A549 (cell line): ENCODE measurements at regions not wholly inside any gene's neighbourhood (a gene's known extent, or its start where the extent isn't known, plus 50 kb on each side); places are given as distances from the start of the nearest gene placed in this dataset.

ENCODE experiments used
- ATAC-seq, 2 experiments: fragments of 200-7000 bp in 1 of 2; fragments of >200 bp in 1 of 2; cut with Nextera tagmentation in 1 of 2; cut with Tn5 transposase in 1 of 2; 3 replicates each; pipeline versions ENCODE4 v1.8.0 to v1.9.1; 2018 to 2020; ENCODE audit warnings: mild to moderate bottlenecking in 1 of 2, moderate library complexity in 1 of 2
- CTCF ChIA-PET: fragments of 300-600 bp; sonication (Branson Sonifier 250); formaldehyde crosslinking; extraction: SDS; loops from one replicate; lab custom pipeline; 2021; ENCODE audit warnings: antibody characterized with exemption, inconsistent platforms; lab: Yijun Ruan, JAX
- POLR2A ChIA-PET: fragments of 350-600 bp; formaldehyde crosslinking; extraction: SDS; loops from one replicate; lab custom pipeline; 2021; ENCODE audit warnings: antibody characterized with exemption, inconsistent platforms; lab: Yijun Ruan, JAX
- DNase-seq, 2 experiments: peaks; one replicate each; pipeline versions ENCODE4 v3.0.0 to v3.0.0-alpha.2; 2011 to 2016; ENCODE audit warnings: low read depth in 1 of 2, low spot score in 1 of 2
- FAIRE-seq: peaks from 2 replicates; lab custom pipeline; 2011; peaks lifted over from hg19 to GRCh38; lab: Jason Lieb, UNC
- H3K27ac ChIP-seq, 2 experiments: fragments of >200 bp; sonication (Bioruptor Twin); formaldehyde crosslinking; 3 replicates each; pipeline ENCODE4 v1.5.1; 2016 to 2017
- H3K4me1 ChIP-seq: fragments of >200 bp; sonication (Bioruptor Twin); formaldehyde crosslinking; 3 replicates; pipeline ENCODE4 v1.6.1; 2016
- H3K4me2 ChIP-seq: fragments of >200 bp; sonication (Bioruptor Twin); formaldehyde crosslinking; 3 replicates; pipeline ENCODE4 v1.6.1; 2016
- H3K4me3 ChIP-seq: fragments of >200 bp; sonication (Bioruptor Twin); formaldehyde crosslinking; 3 replicates; pipeline ENCODE4 v1.5.1; 2016
- H3K9me3 ChIP-seq: fragments of >200 bp; sonication (Bioruptor Twin); formaldehyde crosslinking; 3 replicates; pipeline ENCODE4 v1.6.1; 2016
- CBX8 ChIP-seq: fragments of 200-600 bp; sonication (generic); IDR thresholded peaks from 2 replicates; pipeline ENCODE4 v1.6.1; 2016
- CHD2 ChIP-seq: fragments of 150-350 bp; IDR thresholded peaks from 2 replicates; pipeline ENCODE4 v1.6.1; 2014; ENCODE audit warnings: low read length; ENCODE audit not compliant: partially characterized antibody
- E2F6 ChIP-seq: IDR thresholded peaks from 2 replicates; pipeline ENCODE4 v1.6.1; 2012; ENCODE audit warnings: low read depth, borderline replicate concordance
- JUN ChIP-seq, 2 experiments: fragments of >200 bp; sonication (Bioruptor Twin); formaldehyde crosslinking; IDR thresholded peaks; 2 replicates in 1 of 2; 3 replicates in 1 of 2; pipeline ENCODE4 v1.6.1; 2016 to 2017
- MAZ ChIP-seq: fragments of 150-350 bp; IDR thresholded peaks from 2 replicates; pipeline ENCODE4 v1.6.1; 2014; ENCODE audit warnings: antibody characterized with exemption, low read depth, low read length, borderline replicate concordance
- MYC ChIP-seq: IDR thresholded peaks from 2 replicates; pipeline ENCODE4 v1.6.1; 2012; ENCODE audit warnings: mild to moderate bottlenecking, inconsistent platforms, low read length, improper control_type of control experiment, borderline replicate concordance
- NFE2L2 ChIP-seq: fragments of 150-350 bp; conservative IDR thresholded peaks from 2 replicates; pipeline ENCODE4 v1.6.1; 2014; ENCODE audit warnings: low read length
- POLR2A ChIP-seq: IDR thresholded peaks from 2 replicates; pipeline ENCODE4 v1.6.1; 2012; ENCODE audit warnings: mild to moderate bottlenecking, low read length
- RARB ChIP-seq: fragments of 250-450 bp; sonication (Bioruptor Pico); IDR thresholded peaks from 2 replicates; pipeline ENCODE4 v1.8.0; 2021; ENCODE audit warnings: mild to moderate bottlenecking, moderate library complexity
- REST ChIP-seq: fragments of 200-600 bp; sonication (generic); IDR thresholded peaks from 2 replicates; pipeline ENCODE4 v1.6.1; 2016; ENCODE audit warnings: antibody characterized with exemption, mild to moderate bottlenecking, moderate library complexity
- RNF2 ChIP-seq: fragments of 200-600 bp; sonication (generic); IDR thresholded peaks from 2 replicates; pipeline ENCODE4 v1.6.1; 2016; ENCODE audit warnings: low read depth, mild to moderate bottlenecking, antibody characterized with exemption, moderate library complexity, borderline replicate concordance
- TP53 ChIP-seq: fragments of 250-450 bp; sonication (Bioruptor Pico); IDR thresholded peaks from 2 replicates; pipeline ENCODE4 v1.5.0; 2021; ENCODE audit warnings: mild to moderate bottlenecking, moderate library complexity
- ZC3H11A ChIP-seq: fragments of 450-650 bp; IDR thresholded peaks from 2 replicates; pipeline ENCODE4 v1.6.1; 2014; ENCODE audit warnings: antibody characterized with exemption, mild to moderate bottlenecking
- WGBS: methylation state at CpG from one replicate; pipeline ENCODE4 v1.1.6; 2017; ENCODE audit errors: missing lambda C conversion rate; 5-methylcytosine and 5-hydroxymethylcytosine counted together

GRCh38 chr6:138563650-138564049, 64.4 kb upstream of the NHSL1 start (continued):
- no peak for TF ChIP-seq CHD2

GRCh38 chr6:138564170-138564721, 65.0 kb upstream of the NHSL1 start:
- ATAC-seq (no peak), DNase-seq (no peak), FAIRE-seq (no peak)
- no peak overlapping the region for H3K27ac ChIP-seq
- H3K9me3 ChIP-seq: no peaks in the 10 kb centered on the region
- no peak overlapping the region for H3K4me3 ChIP-seq
- no peak overlapping the region for H3K4me2 ChIP-seq
- 75% methylated on average over 5 of the region's 5 CpGs for WGBS
- H3K4me1 ChIP-seq: no peaks in the 10 kb centered on the region
- CTCF ChIA-PET: interaction anchor here (0.7 to 1.7 kb wide), 3 partner anchors 19 to 136 kb away, joined by 3 read pairs; no protein-coding TSS in a partner anchor
- no peak for TF ChIP-seq RARB (CRISPR knock-in tag)
- no peak for TF ChIP-seq REST
- POLR2A ChIA-PET: no interaction called here

GRCh38 chr6:138567052-138567451, 67.8 kb upstream of the NHSL1 start:
- no peaks in the 10 kb centered on the region for H3K4me1 ChIP-seq
- no peak for DNase-seq
- no peak for TF ChIP-seq JUN (IDR thresholded peaks at IDR 0.05)
- TF ChIP-seq, all 56 proteins: peak for 0
- ChIA-PET POLR2A (no interaction called here), CTCF (interaction anchor here (0.6 to 1.0 kb wide), 2 partner anchors 200 to 451 kb away, joined by 3 read pairs; no protein-coding TSS in a partner anchor)
- H3K4me2 ChIP-seq: no peak overlapping the region
- 87% methylated on average over 8 of the region's 9 CpGs for WGBS
- no peak overlapping the region for H3K27ac ChIP-seq
- FAIRE-seq (no peak), ATAC-seq (no peak)
- H3K9me3 ChIP-seq: no peaks in the 10 kb centered on the region
- H3K4me3 ChIP-seq: no peak overlapping the region

GRCh38 chr6:138568997-138569396, 69.7 kb upstream of the NHSL1 start:
- DNase-seq: no peak
- no peak for TF ChIP-seq ZC3H11A
- no peak for TF ChIP-seq E2F6
- TF ChIP-seq MAZ: no peak
- no peak for TF ChIP-seq NFE2L2
- TF ChIP-seq JUN (IDR thresholded peaks at IDR 0.05): no peak
- no peak overlapping the region for H3K4me3 ChIP-seq
- H3K4me1 ChIP-seq: no peaks in the 10 kb centered on the region
- no peaks in the 10 kb centered on the region for H3K9me3 ChIP-seq
- CTCF ChIA-PET: no interaction called here
- no peak overlapping the region for H3K27ac ChIP-seq
- POLR2A ChIA-PET: no interaction called here
- WGBS: 83% methylated on average over 7 of the region's 8 CpGs
- no peak overlapping the region for H3K4me2 ChIP-seq
- ATAC-seq: no peak
- FAIRE-seq: no peak

- no peaks in the 10 kb centered on the region for H3K4me1 ChIP-seq
- no peak overlapping the region for H3K27ac ChIP-seq
- DNase-seq: no peak
- 91% methylated on average over 2 of the region's 2 CpGs for WGBS
- ATAC-seq: no peak
- H3K4me3 ChIP-seq: no peak overlapping the region
- no peaks in the 10 kb centered on the region for H3K9me3 ChIP-seq
- CTCF ChIA-PET: interaction anchor here (1.3 kb wide), 1 partner anchor 22 kb away, joined by 3 read pairs; no protein-coding TSS in a partner anchor
- no peak for FAIRE-seq
- POLR2A ChIA-PET: no interaction called here
- no peak overlapping the region for H3K4me2 ChIP-seq
- TF ChIP-seq TP53 (CRISPR knock-in tag) (no peak), CBX8 (no peak), POLR2A (no peak), REST (no peak), MYC (no peak), JUN (IDR thresholded peaks at IDR 0.05) (no peak), RNF2 (no peak)
- TF ChIP-seq, all 56 proteins: peak for 0
Measured at GRCh38 chr6:138569554-138569953, 70.3 kb upstream of the NHSL1 start.
